Activated T-helper 1 cell treated with anti-CD3 and anti-CD28 coated beads, Interleukin-12 subunit alpha, Interleukin-12 subunit beta, Interleukin-2, Interleukin-4 antibody, amounts not matched to agents 30 ng/mL and 10 ng/mL and 1 ng/mL, durations not matched to agents 14 hours and 24 hours and 36 hours (primary cell): ENCODE measurements at regions not wholly inside any gene's neighbourhood (a gene's known extent, or its start where the extent isn't known, plus 50 kb on each side); places are given as distances from the start of the nearest gene placed in this dataset.

Experiments
- DNase-seq: peaks from one replicate; pipeline ENCODE4 v3.0.0; 2021; ENCODE audit warnings: low spot score
- H3K27ac Mint-ChIP-seq: one replicate; pipeline ENCODE4 v1.8.0; 2021; ENCODE audit warnings: mild to moderate bottlenecking, mixed read lengths
- H3K27me3 Mint-ChIP-seq: one replicate; pipeline ENCODE4 v1.8.0; 2022; ENCODE audit warnings: mild to moderate bottlenecking, moderate library complexity, mixed read lengths; ENCODE audit not compliant: insufficient read depth
- H3K36me3 Mint-ChIP-seq: one replicate; pipeline ENCODE4 v1.8.0; 2021; ENCODE audit warnings: low read depth, mixed read lengths
- H3K4me1 Mint-ChIP-seq: one replicate; pipeline ENCODE4 v1.8.0; 2021; ENCODE audit warnings: low read depth, mixed read lengths
- H3K4me3 Mint-ChIP-seq: one replicate; pipeline ENCODE4 v1.8.0; 2021; ENCODE audit warnings: mild to moderate bottlenecking, moderate library complexity, mixed read lengths
- H3K9me3 Mint-ChIP-seq: one replicate; pipeline ENCODE4 v1.8.0; 2021; ENCODE audit warnings: mixed read lengths
- intact Hi-C: fragments of 100-400 bp; cut with micrococcal nuclease; formaldehyde crosslinking; loops from one replicate; pipeline ENCODE4 v1.15.1; 2024

GRCh38 chr2:16321872-16322271, 343.8 kb downstream of the CYRIA start:
- H3K4me3 Mint-ChIP-seq, result no peak overlapping the region
- no peak overlapping the region for H3K27ac Mint-ChIP-seq
- H3K36me3 Mint-ChIP-seq, result no peaks in the 10 kb centered on the region
- peaks cover 2% of the 10 kb centered on the region for H3K27me3 Mint-ChIP-seq
- DNase-seq, result no peak
- intact Hi-C loops, result no loop called here
- H3K9me3 Mint-ChIP-seq, result no peaks in the 10 kb centered on the region
- no peaks in the 10 kb centered on the region for H3K4me1 Mint-ChIP-seq

DNA sequence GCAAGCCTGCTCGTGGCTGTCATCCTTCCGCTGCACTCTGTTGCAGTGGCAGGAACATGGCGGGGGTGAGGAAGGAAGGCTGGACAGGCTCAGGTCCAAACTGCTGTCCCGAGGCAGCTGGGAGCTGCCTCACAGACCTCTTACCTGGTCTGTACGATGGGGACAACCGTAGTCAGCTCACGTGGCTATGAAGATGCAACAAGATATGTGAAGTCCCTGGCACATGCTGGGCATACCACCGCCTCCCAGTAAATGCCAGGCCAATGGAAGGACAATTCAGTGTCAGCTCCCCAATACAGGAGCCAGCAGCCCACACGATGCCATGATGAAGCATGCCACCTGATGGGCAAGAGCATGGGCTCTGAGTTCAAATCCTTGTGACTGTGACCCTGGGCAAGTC, 344.4 kb downstream of the CYRIA start:
- H3K4me1 Mint-ChIP-seq, result no peaks in the 10 kb centered on the region
- DNase-seq, result no peak
- peaks cover 2% of the 10 kb centered on the region for H3K27me3 Mint-ChIP-seq
- no peaks in the 10 kb centered on the region for H3K9me3 Mint-ChIP-seq
- no peak overlapping the region for H3K27ac Mint-ChIP-seq
- no peak overlapping the region for H3K4me3 Mint-ChIP-seq
- no peaks in the 10 kb centered on the region for H3K36me3 Mint-ChIP-seq
- intact Hi-C loops, result no loop called here

GRCh38 chr2:16320716-16321115, 344.9 kb downstream of the CYRIA start:
- no peak overlapping the region for H3K4me3 Mint-ChIP-seq
- H3K4me1 Mint-ChIP-seq, result no peaks in the 10 kb centered on the region
- peaks cover 2% of the 10 kb centered on the region for H3K27me3 Mint-ChIP-seq
- intact Hi-C loops, result no loop called here
- H3K9me3 Mint-ChIP-seq, result no peaks in the 10 kb centered on the region
- no peak for DNase-seq
- H3K36me3 Mint-ChIP-seq, result no peaks in the 10 kb centered on the region
- H3K27ac Mint-ChIP-seq, result no peak overlapping the region

GRCh38 chr2:16319551-16320121, 346.0 kb downstream of the CYRIA start:
- no peaks in the 10 kb centered on the region for H3K4me1 Mint-ChIP-seq
- intact Hi-C loops, result no loop called here
- H3K9me3 Mint-ChIP-seq, result no peaks in the 10 kb centered on the region
- no peaks in the 10 kb centered on the region for H3K36me3 Mint-ChIP-seq
- no peak for DNase-seq
- peaks cover 2% of the 10 kb centered on the region for H3K27me3 Mint-ChIP-seq
- no peak overlapping the region for H3K4me3 Mint-ChIP-seq
- no peak overlapping the region for H3K27ac Mint-ChIP-seq

DNA sequence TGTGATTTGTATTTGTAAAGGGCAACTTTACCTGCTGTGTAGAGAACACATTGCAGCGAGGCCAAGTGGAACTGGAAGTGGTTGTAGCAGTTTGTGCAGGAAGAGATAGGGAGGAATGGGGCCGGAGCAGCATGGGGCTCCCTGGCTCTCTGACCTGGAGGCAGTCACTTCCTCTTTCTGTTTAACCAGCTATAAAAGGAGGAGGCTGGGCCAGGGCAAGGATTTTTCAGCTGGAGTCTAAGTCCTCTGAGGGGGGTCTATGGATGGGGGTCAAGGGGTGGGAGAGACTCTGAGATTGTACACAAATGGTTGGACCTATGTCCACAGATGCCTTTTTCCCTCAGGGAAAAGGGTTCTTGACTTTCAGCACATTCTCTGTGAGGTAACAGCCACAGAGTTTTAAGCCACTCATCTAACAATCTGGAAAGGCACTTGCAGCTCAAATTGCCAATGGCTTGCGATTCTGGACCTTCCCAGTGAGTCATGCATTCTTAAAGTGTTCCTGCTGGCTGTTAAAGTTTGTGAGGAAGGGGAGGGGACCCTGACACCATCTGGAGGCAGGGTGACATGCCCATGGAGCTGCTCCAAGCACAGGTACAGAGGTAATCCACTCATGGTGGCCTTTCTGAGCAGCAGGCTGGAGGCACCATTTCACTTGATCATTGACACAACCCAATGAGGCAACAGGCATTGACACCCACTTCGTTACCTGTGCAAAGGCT, 347.0 kb downstream of the CYRIA start:
- intact Hi-C loops, result no loop called here
- no peak for DNase-seq
- H3K4me1 Mint-ChIP-seq, result no peaks in the 10 kb centered on the region
- no peaks in the 10 kb centered on the region for H3K36me3 Mint-ChIP-seq
- no peak overlapping the region for H3K4me3 Mint-ChIP-seq
- no peak overlapping the region for H3K27ac Mint-ChIP-seq
- no peaks in the 10 kb centered on the region for H3K27me3 Mint-ChIP-seq
- no peaks in the 10 kb centered on the region for H3K9me3 Mint-ChIP-seq

DNA sequence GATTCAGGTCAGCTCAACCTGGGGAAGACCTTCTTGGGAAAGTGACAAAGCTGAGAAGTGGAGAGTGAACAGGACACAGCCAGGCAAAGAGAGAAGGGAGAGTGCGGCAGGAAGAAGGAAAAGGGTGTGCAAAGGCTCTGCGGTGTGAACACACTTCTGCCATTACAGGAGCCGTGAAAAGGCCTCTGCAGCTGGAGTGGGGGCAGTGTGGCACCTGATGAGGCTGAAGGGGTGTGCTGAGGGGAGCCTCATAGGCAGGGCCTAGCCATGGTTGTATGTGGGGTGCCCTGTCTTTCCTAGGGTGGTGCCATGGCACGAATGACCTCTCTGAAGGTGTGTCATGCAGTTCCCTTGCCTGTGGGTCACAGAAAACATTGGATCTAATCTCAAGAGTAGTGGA, 347.6 kb downstream of the CYRIA start:
- H3K36me3 Mint-ChIP-seq, result no peaks in the 10 kb centered on the region
- no peaks in the 10 kb centered on the region for H3K9me3 Mint-ChIP-seq
- DNase-seq, result no peak
- H3K27ac Mint-ChIP-seq, result no peak overlapping the region
- H3K27me3 Mint-ChIP-seq, result no peaks in the 10 kb centered on the region
- H3K4me3 Mint-ChIP-seq, result no peak overlapping the region
- no peaks in the 10 kb centered on the region for H3K4me1 Mint-ChIP-seq
- intact Hi-C loops, result no loop called here

DNA sequence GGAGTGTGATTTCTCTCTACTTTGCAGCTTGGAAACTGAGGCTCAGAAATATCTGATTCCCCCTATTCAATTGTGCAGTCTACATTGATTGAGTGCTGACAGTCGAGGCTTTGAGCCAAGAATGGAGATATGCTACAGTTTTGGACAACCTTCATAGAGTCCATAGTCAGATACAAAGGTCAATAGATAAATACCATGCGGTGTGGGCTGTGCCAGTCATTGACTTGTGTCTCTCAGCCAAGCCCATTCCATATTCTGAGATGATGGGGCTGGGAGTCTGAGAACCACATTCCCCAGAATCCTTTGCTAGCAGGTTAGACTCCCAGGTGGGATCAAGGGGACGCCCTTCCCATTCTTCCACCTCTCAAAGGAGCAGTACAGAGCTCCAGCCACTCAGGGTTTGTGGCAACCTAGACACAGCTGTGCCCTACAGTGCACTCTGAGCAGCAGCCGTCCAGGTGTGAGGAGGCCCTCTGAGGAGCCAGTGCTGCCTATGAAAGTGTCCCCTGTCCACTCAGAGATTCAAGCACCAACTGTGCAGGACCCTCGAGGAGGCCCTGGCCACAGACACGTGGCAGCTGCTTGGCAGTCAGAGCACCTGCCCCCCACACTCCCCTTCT, 348.3 kb downstream of the CYRIA start:
- H3K27ac Mint-ChIP-seq, result no peak overlapping the region
- intact Hi-C loops, result no loop called here
- H3K27me3 Mint-ChIP-seq, result no peaks in the 10 kb centered on the region
- H3K9me3 Mint-ChIP-seq, result no peaks in the 10 kb centered on the region
- H3K4me3 Mint-ChIP-seq, result no peak overlapping the region
- DNase-seq, result no peak
- no peaks in the 10 kb centered on the region for H3K4me1 Mint-ChIP-seq
- no peaks in the 10 kb centered on the region for H3K36me3 Mint-ChIP-seq

DNA sequence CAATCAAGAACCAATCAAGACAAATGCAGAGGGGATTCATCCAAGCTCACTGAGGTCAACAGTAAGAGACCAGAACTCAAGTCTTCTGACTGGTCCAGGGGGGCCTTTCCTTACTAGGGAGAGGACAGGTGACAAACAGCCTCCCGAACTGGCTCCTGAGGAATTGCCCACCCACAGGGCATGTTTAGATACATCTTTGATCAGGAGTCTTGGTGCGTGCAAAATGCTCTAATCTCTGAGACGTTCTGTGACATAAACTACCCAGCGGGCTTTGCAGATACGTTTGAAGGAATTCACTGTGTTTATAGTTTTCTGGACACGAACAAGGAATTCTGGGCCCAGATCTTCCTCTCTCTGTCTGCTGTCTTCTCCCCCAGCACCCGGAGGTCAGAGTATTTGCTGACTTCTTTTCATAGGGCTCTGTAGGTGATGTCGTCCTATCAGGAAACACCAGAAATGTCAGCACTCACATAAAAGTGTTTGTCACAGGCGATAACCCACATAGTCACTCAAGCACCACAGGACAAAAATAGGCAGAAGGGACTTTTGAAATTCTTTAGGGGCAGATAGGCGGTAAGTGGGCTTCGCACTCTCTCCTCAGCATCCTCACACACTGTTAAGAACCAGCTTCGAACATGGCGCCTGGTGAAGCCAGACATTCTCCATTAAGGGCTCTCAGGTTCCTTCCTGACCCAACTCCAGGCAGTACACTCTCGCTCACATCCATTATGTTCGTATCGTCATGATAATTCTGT, 349.0 kb downstream of the CYRIA start:
- Mint-ChIP-seq H3K4me3 (no peak overlapping the region), H3K27ac (no peak overlapping the region), H3K4me1 (no peaks in the 10 kb centered on the region), H3K36me3 (no peaks in the 10 kb centered on the region), H3K9me3 (no peaks in the 10 kb centered on the region), H3K27me3 (no peaks in the 10 kb centered on the region)
- intact Hi-C loops, result no loop called here
- DNase-seq, result no peak

- no peak for DNase-seq
Measured at GRCh38 chr2:16315908-16316307, 349.7 kb downstream of the CYRIA start.

DNA sequence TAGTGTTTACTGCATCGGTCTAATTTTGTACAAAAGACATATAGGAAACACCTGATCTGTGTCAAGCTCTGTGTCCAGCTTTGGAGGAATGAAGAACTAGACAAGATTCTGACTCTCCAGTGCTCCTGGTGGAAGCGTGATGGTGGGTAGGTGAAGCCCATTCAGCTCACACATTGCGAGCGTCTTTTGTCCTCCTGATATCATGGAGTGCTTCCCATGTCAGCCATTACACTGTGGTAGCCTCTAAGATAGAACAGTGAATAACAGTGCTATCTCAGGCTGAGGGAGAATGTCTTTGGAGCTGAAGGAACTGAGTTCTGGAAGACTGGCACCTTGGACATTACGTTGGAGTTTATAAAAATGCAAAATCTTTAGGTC, 350.2 kb downstream of the CYRIA start:
- no peaks in the 10 kb centered on the region for H3K36me3 Mint-ChIP-seq
- no peaks in the 10 kb centered on the region for H3K27me3 Mint-ChIP-seq
- H3K9me3 Mint-ChIP-seq, result no peaks in the 10 kb centered on the region
- DNase-seq, result no peak
- intact Hi-C loops, result no loop called here
- no peaks in the 10 kb centered on the region for H3K4me1 Mint-ChIP-seq
- H3K4me3 Mint-ChIP-seq, result no peak overlapping the region
- no peak overlapping the region for H3K27ac Mint-ChIP-seq

More at GRCh38 chr2:16315908-16316307, 349.7 kb downstream of the CYRIA start:
- no peak overlapping the region for H3K4me3 Mint-ChIP-seq
- no peaks in the 10 kb centered on the region for H3K27me3 Mint-ChIP-seq
- intact Hi-C loops, result no loop called here
- no peak overlapping the region for H3K27ac Mint-ChIP-seq
- no peaks in the 10 kb centered on the region for H3K36me3 Mint-ChIP-seq
- no peaks in the 10 kb centered on the region for H3K4me1 Mint-ChIP-seq
- H3K9me3 Mint-ChIP-seq, result no peaks in the 10 kb centered on the region

GRCh38 chr2:16314691-16315457, 350.8 kb downstream of the CYRIA start:
- no peaks in the 10 kb centered on the region for H3K4me1 Mint-ChIP-seq
- H3K9me3 Mint-ChIP-seq, result no peaks in the 10 kb centered on the region
- no peaks in the 10 kb centered on the region for H3K36me3 Mint-ChIP-seq
- H3K4me3 Mint-ChIP-seq, result no peak overlapping the region
- no peak overlapping the region for H3K27ac Mint-ChIP-seq
- DNase-seq, result no peak
- intact Hi-C loops, result no loop called here
- no peaks in the 10 kb centered on the region for H3K27me3 Mint-ChIP-seq

- Mint-ChIP-seq H3K36me3 (no peaks in the 10 kb centered on the region), H3K4me1 (no peaks in the 10 kb centered on the region), H3K27me3 (no peaks in the 10 kb centered on the region), H3K4me3 (no peak overlapping the region), H3K27ac (no peak overlapping the region), H3K9me3 (no peaks in the 10 kb centered on the region)
- no peak for DNase-seq
- intact Hi-C loops, result no loop called here
Measured at GRCh38 chr2:16314001-16314400, 351.6 kb downstream of the CYRIA start.
